Heart left ventricle (tissue), 16 donors: ENCODE measurements at regions not wholly inside any gene's neighbourhood (a gene's known extent, or its start where the extent isn't known, plus 50 kb on each side); places are given as distances from the start of the nearest gene placed in this dataset.

Experiments
- ATAC-seq, 4 donors: fragments of 200-7000 bp; cut with Tn5 transposase; one replicate each; pipeline ENCODE4 v1.9.1; 2020 to 2022; ENCODE audit warnings: moderate library complexity in 4 of 4, mild to moderate bottlenecking in 3 of 4, moderate number of reproducible peaks in 1 of 4
- DNase-seq, 5 donors: peaks; one replicate each; pipeline ENCODE4 v3.0.0-alpha.2; 2020
- H3K27ac ChIP-seq, 12 donors: fragments of 200-600 bp; sonication (generic) in 4 of 12; one replicate each; pipeline versions ENCODE4 v1.5.0 to v1.8.0; 2016 to 2022; ENCODE audit warnings: mild to moderate bottlenecking in 2 of 12
- H3K27me3 ChIP-seq, 9 donors: fragments of 200-600 bp; sonication (generic) in 2 of 9; one replicate each; pipeline versions ENCODE4 v1.5.1 to v1.8.0; 2016 to 2022; ENCODE audit warnings: mild to moderate bottlenecking in 3 of 9
- H3K36me3 ChIP-seq, 9 donors: fragments of 200-600 bp; sonication (generic) in 2 of 9; one replicate each; pipeline versions ENCODE4 v1.5.0 to v1.8.0; 2018 to 2022; ENCODE audit warnings: mild to moderate bottlenecking in 2 of 9
- H3K4me1 ChIP-seq, 12 donors: fragments of 200-600 bp; sonication (generic) in 4 of 12; one replicate each; pipeline versions ENCODE4 v1.5.0 to v1.8.0; 2016 to 2022; ENCODE audit warnings: mild to moderate bottlenecking in 3 of 12
- H3K4me3 ChIP-seq, 12 donors: fragments of 200-600 bp; sonication (generic) in 4 of 12; one replicate each; pipeline versions ENCODE4 v1.5.0 to v1.8.0; 2017 to 2022; ENCODE audit warnings: mild to moderate bottlenecking in 9 of 12, moderate library complexity in 4 of 12
- H3K9me3 ChIP-seq, 12 donors: fragments of 200-600 bp; sonication (generic) in 4 of 12; one replicate each; pipeline versions ENCODE4 v1.5.0 to v1.8.0; 2016 to 2022; ENCODE audit warnings: mild to moderate bottlenecking in 1 of 12
- CTCF ChIP-seq, 12 donors: fragments of 200-600 bp; sonication (generic) in 4 of 12; IDR thresholded peaks; one replicate each; pipeline versions ENCODE4 v1.5.0 to v1.8.0; 2018 to 2022; ENCODE audit warnings: antibody characterized with exemption in 12 of 12, mild to moderate bottlenecking in 5 of 12
- POLR2A ChIP-seq, 2 donors: fragments of 450-650 bp; IDR thresholded peaks; one replicate each; pipeline ENCODE4 v1.6.1; 2017; ENCODE audit warnings: antibody characterized with exemption in 2 of 2, mild to moderate bottlenecking in 2 of 2, moderate library complexity in 2 of 2
- WGBS, 4 donors: extraction: QIAGEN DNeasy Blood & Tissue Kit in 2 of 4; methylation state at CpG; one replicate each; pipeline versions ENCODE4 v1.1.5 to v1.1.7; 2013 to 2018; 5-methylcytosine and 5-hydroxymethylcytosine counted together
- intact Hi-C, 10 donors: fragments of 100-400 bp; cut with DNase I; formaldehyde crosslinking; loops; one replicate each; pipeline versions ENCODE4 v1.11.1 to v1.14.2; 2022
- donor health status: ischemic (EF 13 %, LVEDD 7.1; RV severe dilation, severe dysfunction).
- donor health status: healthy with polysubstance abuse.
- donor health status: DM: no; HTN: yes; CAD: no.
- donor health status: DM: no; HTN: no; CAD: no.
- donor health status: ischemic (EF 25% LVEDD 6.9; RV normal size, moderate dysfunction).
- donor health status: ischemic (EF 25% LVEDD 5.7; RV mildly dilated, moderate dysfunction).
- donor health status: healthy.
- donor health status: DM: yes; HTN: yes; CAD: no.
- donor health status: ischemic (EF 35%, LVEDD 5.7; RV mildly dilated, moderate dysfunction).
- donor health status: nonischemic (EF 11% LVEDD 7.7; RV severe dilation, severe dysfunction).
- donor health status: DM: yes; HTN: yes; CAD: no.
- donor health status: PGD.
- donor health status: ischemic (EF 29% LVEDD 5.4; RV normal size, mild dysfunction).
- donor health status: nonischemic (EF 23%, LVEDD 6.1; RV moderate dilation, normal function).

GRCh38 chr2:100682536-100682935, 119.7 kb downstream of the PDCL3 start:
- Histone ChIP-seq H3K4me1 (no peaks in the 10 kb centered on the region), H3K27me3 (peaks cover 0 to 3% (median 0%) of the 10 kb centered on the region in 9 donors), H3K9me3 (peaks cover 0 to 38% (median 1%) of the 10 kb centered on the region in 12 donors), H3K4me3 (no peak overlapping the region), H3K27ac (no peak overlapping the region), H3K36me3 (no peaks in the 10 kb centered on the region)
- no peak for DNase-seq
- no peak for TF ChIP-seq POLR2A (IDR thresholded peaks at IDR 0.05)
- TF ChIP-seq CTCF (IDR thresholded peaks at IDR 0.05) = no peak
- ATAC-seq = no peak
- intact Hi-C loops = no loop called here
- 73 to 91% (median 89%) methylated on average over 7 of the region's 7 CpGs for WGBS, 4 donors

GRCh38 chr2:100683231-100683630, 120.4 kb downstream of the PDCL3 start:
- H3K4me1 ChIP-seq = no peaks in the 10 kb centered on the region
- TF ChIP-seq CTCF (IDR thresholded peaks at IDR 0.05) (no peak), POLR2A (IDR thresholded peaks at IDR 0.05) (no peak)
- 83 to 87% (median 86%) methylated on average over 4 of the region's 4 CpGs for WGBS, 4 donors
- intact Hi-C loops = no loop called here
- DNase-seq (no peak), ATAC-seq (no peak)
- H3K27me3 ChIP-seq = peaks cover 0 to 3% (median 0%) of the 10 kb centered on the region in 9 donors
- no peaks in the 10 kb centered on the region for H3K36me3 ChIP-seq
- no peak overlapping the region for H3K27ac ChIP-seq
- no peak overlapping the region for H3K4me3 ChIP-seq
- peaks cover 0 to 42% (median 1%) of the 10 kb centered on the region in 12 donors for H3K9me3 ChIP-seq

- H3K9me3 ChIP-seq = peaks cover 0 to 41% (median 7%) of the 10 kb centered on the region in 12 donors
- ATAC-seq = no peak
- H3K36me3 ChIP-seq = no peaks in the 10 kb centered on the region
- H3K4me1 ChIP-seq = no peaks in the 10 kb centered on the region
- DNase-seq = no peak
- H3K27me3 ChIP-seq = no peaks in the 10 kb centered on the region
- TF ChIP-seq CTCF (IDR thresholded peaks at IDR 0.05) = no peak
- no peak for TF ChIP-seq POLR2A (IDR thresholded peaks at IDR 0.05)
- 82 to 93% (median 87%) methylated on average over 3 of the region's 3 CpGs for WGBS, 4 donors
- intact Hi-C loops = no loop called here
- no peak overlapping the region for H3K27ac ChIP-seq
- no peak overlapping the region for H3K4me3 ChIP-seq
Observed at GRCh38 chr2:100691846-100692245, 128.1 kb upstream of the NPAS2 start.

GRCh38 chr2:100692381-100692780, 127.6 kb upstream of the NPAS2 start:
- intact Hi-C loops = no loop called here
- ATAC-seq = no peak
- Histone ChIP-seq H3K36me3 (no peaks in the 10 kb centered on the region), H3K27ac (no peak overlapping the region), H3K4me3 (no peak overlapping the region), H3K9me3 (peaks cover 0 to 40% (median 10%) of the 10 kb centered on the region in 12 donors), H3K4me1 (no peaks in the 10 kb centered on the region), H3K27me3 (no peaks in the 10 kb centered on the region)
- DNase-seq = no peak
- TF ChIP-seq CTCF (IDR thresholded peaks at IDR 0.05) = no peak
- no peak for TF ChIP-seq POLR2A (IDR thresholded peaks at IDR 0.05)
- 87 to 93% (median 90%) methylated on average over 4 to 5 of the region's 5 CpGs for WGBS, 4 donors
